C1 segment of cervical spinal cord (tissue), 14 donors: ENCODE measurements at regions not wholly inside any gene's neighbourhood (a gene's known extent, or its start where the extent isn't known, plus 50 kb on each side); places are given as distances from the start of the nearest gene placed in this dataset.

ENCODE experiments used
- DNase-seq, 14 donors: peaks; one replicate each; lab custom pipeline; 2025; lab: John Stamatoyannopoulos, UW

- DNase-seq, result no peak
These were observed 119.6 kb downstream of the MTX2 start for GRCh38 chr2:176388861-176389260.

- DNase-seq, result no peak
These were observed 121.3 kb downstream of the MTX2 start for GRCh38 chr2:176390276-176391147.

GRCh38 chr2:176391148-176391419, 121.8 kb downstream of the MTX2 start:
- no peak for DNase-seq

GRCh38 chr2:176392249-176392648, 123.0 kb downstream of the MTX2 start:
- no peak for DNase-seq

GRCh38 chr2:176392744-176393414, 123.6 kb downstream of the MTX2 start:
- no peak for DNase-seq

- no peak for DNase-seq
These were observed 126.1 kb downstream of the MTX2 start for GRCh38 chr2:176395273-176395854.

GRCh38 chr2:176398243-176399073, 129.2 kb downstream of the MTX2 start:
- no peak for DNase-seq

GRCh38 chr2:176399074-176399598, 129.9 kb downstream of the MTX2 start:
- no peak for DNase-seq

GRCh38 chr2:176405477-176405876, 136.2 kb downstream of the MTX2 start:
- no peak for DNase-seq

GRCh38 chr2:176407706-176408105, 138.5 kb downstream of the MTX2 start:
- DNase-seq, result no peak

- DNase-seq, result no peak
These were observed 140.4 kb downstream of the MTX2 start for GRCh38 chr2:176409671-176410070.

GRCh38 chr2:176412136-176412535, 142.9 kb downstream of the MTX2 start:
- DNase-seq, result no peak

- DNase-seq, result no peak
These were observed 144.5 kb downstream of the MTX2 start for GRCh38 chr2:176413786-176414185.

- DNase-seq, result no peak
These were observed 145.4 kb downstream of the MTX2 start for GRCh38 chr2:176414641-176415040.

- DNase-seq, result no peak
These were observed 146.1 kb downstream of the MTX2 start for GRCh38 chr2:176415174-176415895.

- DNase-seq, result no peak
These were observed 146.8 kb downstream of the MTX2 start for GRCh38 chr2:176415937-176416499.

GRCh38 chr2:176418768-176419167, 149.5 kb downstream of the MTX2 start:
- DNase-seq, result no peak

GRCh38 chr2:176419591-176420071, 150.4 kb downstream of the MTX2 start:
- no peak for DNase-seq

GRCh38 chr2:176421297-176422050, 152.2 kb downstream of the MTX2 start:
- no peak for DNase-seq

GRCh38 chr2:176423819-176424218, 154.6 kb downstream of the MTX2 start:
- no peak for DNase-seq
